ENCODE measurements at regions not wholly inside any gene's neighbourhood (a gene's known extent, or its start where the extent isn't known, plus 50 kb on each side); places are given as distances from the start of the nearest gene placed in this dataset.

- no TSS peak for BruUV-seq (replicated peaks)
- Histone ChIP-seq H3K27me3 (ENCODE audit: insufficient read depth, low read depth) (no peaks in the 10 kb centered on the region), H3K79me2 (ENCODE audit: low read depth) (no peaks in the 10 kb centered on the region), H2AFZ (no peak overlapping the region), H3F3A (ENCODE audit: insufficient read depth, low read depth) (no peaks in the 10 kb centered on the region), H4K20me1 (ENCODE audit: insufficient read depth) (no peaks in the 10 kb centered on the region), H3K9me3 (ENCODE audit: insufficient read depth, low read depth) (no peaks in the 10 kb centered on the region), H3K4me1 (replicated peaks; ENCODE audit: insufficient read depth) (no peaks in the 10 kb centered on the region), H3K4me2 (no peak overlapping the region), H3K9me2 (ENCODE audit: insufficient read depth) (no peaks in the 10 kb centered on the region), H3K36me3 (ENCODE audit: low read depth) (no peaks in the 10 kb centered on the region), H3K27ac (no peak overlapping the region), H3K4me3 (no peak overlapping the region)
- no peak for DNase-seq
- intact Hi-C loops (cut with micrococcal nuclease; ENCODE audit: unreplicated experiment): no loop called here
- POLR2A ChIA-PET (ENCODE audit: unreplicated experiment): no interaction called here
- CTCF ChIA-PET: no interaction called here
- no peak for TF ChIP-seq CTCF (conservative IDR thresholded peaks at IDR 0.05)
- no peak for TF ChIP-seq EZH2 (IDR thresholded peaks at IDR 0.05; ENCODE audit: low read depth)
These were observed 307.7 kb downstream of the ADRA2A start for GRCh38 chr10:111384556-111384955.

GRCh38 chr10:111390813-111391563 is 314.2 kb downstream of the ADRA2A start:
- CTCF ChIA-PET: no interaction called here

GRCh38 chr10:111392159-111392558 is 315.3 kb downstream of the ADRA2A start:
- Histone ChIP-seq H3F3A (ENCODE audit: insufficient read depth, low read depth) (no peaks in the 10 kb centered on the region), H2AFZ (no peak overlapping the region), H3K79me2 (ENCODE audit: low read depth) (no peaks in the 10 kb centered on the region), H3K4me3 (no peak overlapping the region), H3K27ac (no peak overlapping the region), H3K9me3 (ENCODE audit: insufficient read depth, low read depth) (no peaks in the 10 kb centered on the region), H3K4me2 (no peak overlapping the region), H3K9me2 (ENCODE audit: insufficient read depth) (no peaks in the 10 kb centered on the region), H3K36me3 (ENCODE audit: low read depth) (no peaks in the 10 kb centered on the region), H4K20me1 (ENCODE audit: insufficient read depth) (no peaks in the 10 kb centered on the region), H3K4me1 (replicated peaks; ENCODE audit: insufficient read depth) (no peaks in the 10 kb centered on the region), H3K27me3 (ENCODE audit: insufficient read depth, low read depth) (no peaks in the 10 kb centered on the region)
- no TSS peak for BruUV-seq (replicated peaks)
- no peak for DNase-seq
- POLR2A ChIA-PET (ENCODE audit: unreplicated experiment): no interaction called here
- CTCF ChIA-PET: no interaction called here
- intact Hi-C loops (cut with micrococcal nuclease; ENCODE audit: unreplicated experiment): no loop called here
- TF ChIP-seq CTCF (conservative IDR thresholded peaks at IDR 0.05) (no peak), EZH2 (IDR thresholded peaks at IDR 0.05; ENCODE audit: low read depth) (no peak)

More at GRCh38 chr10:111390813-111391563, 314.2 kb downstream of the ADRA2A start:
- no peaks in the 10 kb centered on the region for H3K79me2 ChIP-seq (ENCODE audit: low read depth)
- intact Hi-C loops (cut with micrococcal nuclease; ENCODE audit: unreplicated experiment): no loop called here
- H2AFZ ChIP-seq: no peak overlapping the region
- no peak overlapping the region for H3K4me2 ChIP-seq
- H3K36me3 ChIP-seq (ENCODE audit: low read depth): no peaks in the 10 kb centered on the region
- H3K27me3 ChIP-seq (ENCODE audit: insufficient read depth, low read depth): no peaks in the 10 kb centered on the region
- BruUV-seq (replicated peaks): no TSS peak
- no peaks in the 10 kb centered on the region for H3K9me3 ChIP-seq (ENCODE audit: insufficient read depth, low read depth)
- H4K20me1 ChIP-seq (ENCODE audit: insufficient read depth): no peaks in the 10 kb centered on the region
- H3K27ac ChIP-seq: no peak overlapping the region
- no peaks in the 10 kb centered on the region for H3F3A ChIP-seq (ENCODE audit: insufficient read depth, low read depth)
- no peak for DNase-seq
- H3K4me3 ChIP-seq: no peak overlapping the region
- H3K4me1 ChIP-seq (replicated peaks; ENCODE audit: insufficient read depth): no peaks in the 10 kb centered on the region
- no peaks in the 10 kb centered on the region for H3K9me2 ChIP-seq (ENCODE audit: insufficient read depth)
- TF ChIP-seq EZH2 (IDR thresholded peaks at IDR 0.05; ENCODE audit: low read depth) (no peak), CTCF (conservative IDR thresholded peaks at IDR 0.05) (no peak)
- POLR2A ChIA-PET (ENCODE audit: unreplicated experiment): no interaction called here
